CD14-positive monocyte (primary cell): ENCODE measurements at regions not wholly inside any gene's neighbourhood (a gene's known extent, or its start where the extent isn't known, plus 50 kb on each side); places are given as distances from the start of the nearest gene placed in this dataset.

Experiments
- DNase-seq, 3 donors: peaks; one replicate each; pipeline ENCODE4 v3.0.0-alpha.2; 2011 to 2022
- H2AFZ ChIP-seq: 2 replicates; pipeline ENCODE4 v1.6.0; 2012; ENCODE audit warnings: mild to moderate bottlenecking, low read depth, low read length, inconsistent platforms; ENCODE audit not compliant: insufficient read depth, poor library complexity, severe bottlenecking
- H3K27ac ChIP-seq, 2 donors: 1 replicate in 1 of 2; 2 replicates in 1 of 2; pipeline ENCODE4 v1.5.1; 2012 to 2013; ENCODE audit warnings: low read length in 2 of 2, control low read depth in 1 of 2, inconsistent platforms in 1 of 2, low read depth in 1 of 2, mild to moderate bottlenecking in 1 of 2
- H3K27me3 ChIP-seq, 2 donors: one replicate each; pipeline versions ENCODE4 v1.6.0 to v1.6.1; 2011 to 2013; ENCODE audit warnings: low read length in 2 of 2; ENCODE audit not compliant: control insufficient read depth in 2 of 2, insufficient read depth in 2 of 2
- H3K36me3 ChIP-seq, 2 donors: replicated peaks in 1 of 2; 1 replicate in 1 of 2; 2 replicates in 1 of 2; pipeline versions ENCODE4 v1.5.1 to v1.6.1; 2012 to 2013; ENCODE audit warnings: low read length in 2 of 2, control low read depth in 1 of 2, inconsistent platforms in 1 of 2, mild to moderate bottlenecking in 1 of 2; ENCODE audit not compliant: insufficient read depth in 2 of 2, control insufficient read depth in 1 of 2
- H3K4me1 ChIP-seq, 2 donors: 1 replicate in 1 of 2; 2 replicates in 1 of 2; pipeline versions ENCODE4 v1.5.1 to v1.6.1; 2012 to 2013; ENCODE audit warnings: low read length in 2 of 2, control low read depth in 1 of 2, inconsistent platforms in 1 of 2, mild to moderate bottlenecking in 1 of 2, moderate library complexity in 1 of 2; ENCODE audit not compliant: insufficient read depth in 2 of 2, control insufficient read depth in 1 of 2
- H3K4me2 ChIP-seq: replicated peaks from 2 replicates; pipeline ENCODE3; 2012; ENCODE audit warnings: low read length, moderate library complexity, mild to moderate bottlenecking; ENCODE audit not compliant: poor library complexity, severe bottlenecking; ENCODE audit errors: extremely low read depth
- H3K4me3 ChIP-seq, 3 experiments: fragments of 200-600 bp in 1 of 3; sonication (generic) in 1 of 3; replicated peaks in 1 of 3; 1 replicate in 2 of 3; 2 replicates in 1 of 3; pipeline ENCODE4 v1.5.1; 2011 to 2013; ENCODE audit warnings: low read length in 3 of 3, mild to moderate bottlenecking in 3 of 3, control low read depth in 2 of 3, low read depth in 2 of 3, inconsistent platforms in 1 of 3, moderate library complexity in 1 of 3
- H3K79me2 ChIP-seq: 2 replicates; pipeline ENCODE4 v1.6.0; 2012; ENCODE audit warnings: mild to moderate bottlenecking, control low read depth, inconsistent platforms, low read length, moderate library complexity; ENCODE audit not compliant: insufficient read depth
- H3K9ac ChIP-seq: 2 replicates; pipeline ENCODE4 v1.6.0; 2017; ENCODE audit warnings: low read length, mild to moderate bottlenecking; ENCODE audit not compliant: insufficient read depth, poor library complexity, severe bottlenecking
- H3K9me3 ChIP-seq, 2 donors: replicated peaks in 1 of 2; 1 replicate in 1 of 2; 2 replicates in 1 of 2; pipeline versions ENCODE4 v1.5.1 to v1.6.1; 2012 to 2013; ENCODE audit warnings: low read length in 2 of 2, control low read depth in 1 of 2; ENCODE audit not compliant: control insufficient read depth in 1 of 2, insufficient read depth in 1 of 2
- H4K20me1 ChIP-seq: 2 replicates; pipeline ENCODE4 v1.6.0; 2012; ENCODE audit warnings: mild to moderate bottlenecking, low read length, control low read depth, moderate library complexity; ENCODE audit not compliant: insufficient read depth
- H3K27ac Mint-ChIP-seq, 7 donors: one replicate each; pipeline ENCODE4 v1.8.0; 2020; ENCODE audit warnings: mild to moderate bottlenecking in 7 of 7, mixed read lengths in 7 of 7, moderate library complexity in 6 of 7, inconsistent platforms in 2 of 7
- H3K27me3 Mint-ChIP-seq, 3 donors: one replicate each; pipeline ENCODE4 v1.8.0; 2021 to 2022; ENCODE audit warnings: low read depth in 3 of 3, mild to moderate bottlenecking in 3 of 3, mixed read lengths in 3 of 3, moderate library complexity in 3 of 3, inconsistent platforms in 1 of 3
- H3K36me3 Mint-ChIP-seq, 2 donors: one replicate each; pipeline ENCODE4 v1.8.0; 2020; ENCODE audit warnings: mixed read lengths in 2 of 2, inconsistent platforms in 1 of 2, mild to moderate bottlenecking in 1 of 2
- H3K4me1 Mint-ChIP-seq: one replicate; pipeline ENCODE4 v1.8.0; 2020; ENCODE audit warnings: mild to moderate bottlenecking, mixed read lengths
- H3K4me3 Mint-ChIP-seq, 2 donors: one replicate each; pipeline ENCODE4 v1.8.0; 2020; ENCODE audit warnings: mild to moderate bottlenecking in 2 of 2, mixed read lengths in 2 of 2, moderate library complexity in 1 of 2
- H3K9me3 Mint-ChIP-seq, 7 donors: one replicate each; pipeline ENCODE4 v1.8.0; 2020 to 2022; ENCODE audit warnings: mixed read lengths in 7 of 7, mild to moderate bottlenecking in 6 of 7, moderate library complexity in 6 of 7, inconsistent platforms in 2 of 7
- CTCF ChIP-seq: fragments of 200-600 bp; IDR thresholded peaks from one replicate; pipeline ENCODE4 v1.8.0; 2022; ENCODE audit warnings: antibody characterized with exemption, mild to moderate bottlenecking
- WGBS: methylation state at CpG from one replicate; pipeline ENCODE4 v1.1.5; 2013; ENCODE audit warnings: missing lambda C conversion rate; ENCODE audit not compliant: insufficient coverage; 5-methylcytosine and 5-hydroxymethylcytosine counted together
- intact Hi-C, 2 donors: fragments of 100-400 bp; cut with micrococcal nuclease; formaldehyde crosslinking; loops; one replicate each; pipeline versions ENCODE4 v1.15.0 to v1.15.1; 2023

DNA sequence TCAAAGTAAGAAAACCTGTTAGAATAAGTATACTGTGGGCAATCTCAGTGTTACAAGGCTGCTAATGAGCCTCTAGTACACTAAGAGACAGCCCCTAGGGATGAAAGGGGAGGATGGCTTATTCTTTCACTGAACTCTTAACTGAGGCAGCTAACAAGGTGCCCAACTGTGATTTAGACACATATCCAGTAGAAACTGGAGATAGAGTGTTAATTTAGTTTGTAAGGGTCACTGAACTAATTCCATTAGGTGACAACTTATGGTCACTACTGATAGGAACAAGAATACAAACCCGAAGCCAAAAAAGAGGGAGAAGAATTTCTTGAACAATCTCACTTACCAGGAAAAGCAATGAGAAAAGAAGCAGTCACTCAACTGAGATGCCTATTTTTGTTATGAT lies 1010.6 kb downstream of the PCDH9 start:
- intact Hi-C loops, result no loop called here

GRCh38 chr13:66218583-66218982 lies 1011.6 kb downstream of the PCDH9 start:
- no peak overlapping the region for H3K4me2 ChIP-seq
- Mint-ChIP-seq H3K9me3 (peaks cover 0 to 8% (median 4%) of the 10 kb centered on the region in 7 donors), H3K27me3 (no peaks in the 10 kb centered on the region), H3K4me1 (no peaks in the 10 kb centered on the region), H3K4me3 (no peak overlapping the region), H3K27ac (no peak overlapping the region), H3K36me3 (no peaks in the 10 kb centered on the region)
- H3K27ac ChIP-seq, result no peak overlapping the region
- H4K20me1 ChIP-seq, result no peaks in the 10 kb centered on the region
- no peaks in the 10 kb centered on the region for H3K4me1 ChIP-seq
- no peaks in the 10 kb centered on the region for H3K27me3 ChIP-seq
- no peak for TF ChIP-seq CTCF
- no peak overlapping the region for H2AFZ ChIP-seq
- DNase-seq, result no peak
- H3K9me3 ChIP-seq, result no peaks in the 10 kb centered on the region
- no peaks in the 10 kb centered on the region for H3K79me2 ChIP-seq
- H3K4me3 ChIP-seq, result no peak overlapping the region
- no peaks in the 10 kb centered on the region for H3K36me3 ChIP-seq
- intact Hi-C loops, result no loop called here
- H3K9ac ChIP-seq, result no peak overlapping the region

More for the DNA sequence above, 1010.6 kb downstream of the PCDH9 start:
- Histone ChIP-seq H3K9me3 (no peaks in the 10 kb centered on the region), H4K20me1 (no peaks in the 10 kb centered on the region), H3K4me1 (no peaks in the 10 kb centered on the region), H3K9ac (no peak overlapping the region), H3K27me3 (no peaks in the 10 kb centered on the region), H3K79me2 (no peaks in the 10 kb centered on the region), H3K4me2 (no peak overlapping the region), H2AFZ (no peak overlapping the region), H3K27ac (no peak overlapping the region), H3K4me3 (no peak overlapping the region), H3K36me3 (no peaks in the 10 kb centered on the region)
- peaks cover 0 to 8% (median 4%) of the 10 kb centered on the region in 7 donors for H3K9me3 Mint-ChIP-seq
- WGBS, result no CpG with 5 or more reads among the region's 1 CpG
- no peaks in the 10 kb centered on the region for H3K4me1 Mint-ChIP-seq
- no peaks in the 10 kb centered on the region for H3K27me3 Mint-ChIP-seq
- no peak for DNase-seq
- no peak for TF ChIP-seq CTCF
- H3K36me3 Mint-ChIP-seq, result no peaks in the 10 kb centered on the region
- no peak overlapping the region for H3K27ac Mint-ChIP-seq
- H3K4me3 Mint-ChIP-seq, result no peak overlapping the region
